ENCODE measurements at regions not wholly inside any gene's neighbourhood (a gene's known extent, or its start where the extent isn't known, plus 50 kb on each side); places are given as distances from the start of the nearest gene placed in this dataset.

GRCh38 chr5:165673499-165673898 is 2168.1 kb downstream of the MAT2B start:
- no peak for DNase-seq (ENCODE audit: low read depth in 2 of 2, low spot score in 1 of 2)

- DNase-seq (ENCODE audit: low read depth in 2 of 2, low spot score in 1 of 2): no peak
These were observed 2190.4 kb downstream of the MAT2B start for GRCh38 chr5:165695796-165696195.

- DNase-seq (ENCODE audit: low read depth in 2 of 2, low spot score in 1 of 2): no peak
These were observed 2200.5 kb downstream of the MAT2B start for GRCh38 chr5:165705960-165706359.

- DNase-seq (ENCODE audit: low read depth in 2 of 2, low spot score in 1 of 2): no peak
These were observed 2206.6 kb downstream of the MAT2B start for GRCh38 chr5:165712011-165712410.

GRCh38 chr5:165714598-165714997 is 2209.2 kb downstream of the MAT2B start:
- no peak for DNase-seq (ENCODE audit: low read depth in 2 of 2, low spot score in 1 of 2)

GRCh38 chr5:165720901-165721300 is 2215.5 kb downstream of the MAT2B start:
- DNase-seq (ENCODE audit: low read depth in 2 of 2, low spot score in 1 of 2): no peak

- DNase-seq (ENCODE audit: low read depth in 2 of 2, low spot score in 1 of 2): no peak
These were observed 2217.0 kb downstream of the MAT2B start for GRCh38 chr5:165722401-165722800.

GRCh38 chr5:165723931-165724330 is 2218.5 kb downstream of the MAT2B start:
- no peak for DNase-seq (ENCODE audit: low read depth in 2 of 2, low spot score in 1 of 2)

GRCh38 chr5:165728425-165728824 is 2223.0 kb downstream of the MAT2B start:
- DNase-seq (ENCODE audit: low read depth in 2 of 2, low spot score in 1 of 2): no peak

GRCh38 chr5:165735388-165735787 is 2230.0 kb downstream of the MAT2B start:
- no peak for DNase-seq (ENCODE audit: low read depth in 2 of 2, low spot score in 1 of 2)

- no peak for DNase-seq (ENCODE audit: low read depth in 2 of 2, low spot score in 1 of 2)
These were observed 2233.8 kb downstream of the MAT2B start for GRCh38 chr5:165739079-165739741.

- no peak for DNase-seq (ENCODE audit: low read depth in 2 of 2, low spot score in 1 of 2)
These were observed 2252.4 kb downstream of the MAT2B start for GRCh38 chr5:165757791-165758190.

GRCh38 chr5:165775111-165775510 is 2269.7 kb downstream of the MAT2B start:
- DNase-seq (ENCODE audit: low read depth in 2 of 2, low spot score in 1 of 2): no peak

GRCh38 chr5:165779505-165779904 is 2274.1 kb downstream of the MAT2B start:
- DNase-seq (ENCODE audit: low read depth in 2 of 2, low spot score in 1 of 2): no peak

- no peak for DNase-seq (ENCODE audit: low read depth in 2 of 2, low spot score in 1 of 2)
These were observed 2275.5 kb downstream of the MAT2B start for GRCh38 chr5:165780901-165781300.

- no peak for DNase-seq (ENCODE audit: low read depth in 2 of 2, low spot score in 1 of 2)
These were observed 2276.3 kb downstream of the MAT2B start for GRCh38 chr5:165781738-165782137.

GRCh38 chr5:165783024-165783423 is 2277.6 kb downstream of the MAT2B start:
- DNase-seq (ENCODE audit: low read depth in 2 of 2, low spot score in 1 of 2): no peak

- no peak for DNase-seq (ENCODE audit: low read depth in 2 of 2, low spot score in 1 of 2)
These were observed 2280.7 kb downstream of the MAT2B start for GRCh38 chr5:165786073-165786472.

- no peak for DNase-seq (ENCODE audit: low read depth in 2 of 2, low spot score in 1 of 2)
These were observed 2289.7 kb downstream of the MAT2B start for GRCh38 chr5:165795073-165795472.

GRCh38 chr5:165805756-165806155 is 2300.3 kb downstream of the MAT2B start:
- no peak for DNase-seq (ENCODE audit: low read depth in 2 of 2, low spot score in 1 of 2)

GRCh38 chr5:165808335-165808734 is 2302.9 kb downstream of the MAT2B start:
- no peak for DNase-seq (ENCODE audit: low read depth in 2 of 2, low spot score in 1 of 2)

GRCh38 chr5:165809914-165810313 is 2304.5 kb downstream of the MAT2B start:
- DNase-seq (ENCODE audit: low read depth in 2 of 2, low spot score in 1 of 2): no peak

- no peak for DNase-seq (ENCODE audit: low read depth in 2 of 2, low spot score in 1 of 2)
These were observed 2324.1 kb downstream of the MAT2B start for GRCh38 chr5:165829504-165829903.

All from stimulated activated CD8-positive, alpha-beta memory T cell treated with anti-CD3 and anti-CD28 coated beads, Interleukin-4, amount 100 ng/mL, for 1 hour (primary cell).